SH-SY5Y (cell line): ENCODE measurements at regions not wholly inside any gene's neighbourhood (a gene's known extent, or its start where the extent isn't known, plus 50 kb on each side); places are given as distances from the start of the nearest gene placed in this dataset.

Experiments
- GATA2 ChIP-seq: IDR thresholded peaks from 2 replicates; pipeline ENCODE4 v1.6.1; 2011; ENCODE audit warnings: mild to moderate bottlenecking, low read depth, low read length
- GATA3 ChIP-seq: IDR thresholded peaks from 2 replicates; pipeline ENCODE4 v1.6.1; 2011; ENCODE audit warnings: low read depth, mild to moderate bottlenecking, low read length, moderate library complexity

GRCh38 chr2:204370172-204370718 lies 175.0 kb upstream of the PARD3B start:
- TF ChIP-seq GATA3 (no peak), GATA2 (no peak)

GRCh38 chr2:204373942-204374341 lies 171.3 kb upstream of the PARD3B start:
- no peak for TF ChIP-seq GATA2
- no peak for TF ChIP-seq GATA3

- TF ChIP-seq GATA2 (no peak), GATA3 (no peak)
Observed at GRCh38 chr2:204380141-204380881, 165.0 kb upstream of the PARD3B start.

- TF ChIP-seq GATA3 (no peak), GATA2 (no peak)
Observed at GRCh38 chr2:204386668-204387067, 158.6 kb upstream of the PARD3B start.

- no peak for TF ChIP-seq GATA3
- TF ChIP-seq GATA2 = no peak
Observed at GRCh38 chr2:204389120-204389519, 156.2 kb upstream of the PARD3B start.

- TF ChIP-seq GATA3 (no peak), GATA2 (no peak)
Observed at GRCh38 chr2:204389856-204390255, 155.4 kb upstream of the PARD3B start.

DNA sequence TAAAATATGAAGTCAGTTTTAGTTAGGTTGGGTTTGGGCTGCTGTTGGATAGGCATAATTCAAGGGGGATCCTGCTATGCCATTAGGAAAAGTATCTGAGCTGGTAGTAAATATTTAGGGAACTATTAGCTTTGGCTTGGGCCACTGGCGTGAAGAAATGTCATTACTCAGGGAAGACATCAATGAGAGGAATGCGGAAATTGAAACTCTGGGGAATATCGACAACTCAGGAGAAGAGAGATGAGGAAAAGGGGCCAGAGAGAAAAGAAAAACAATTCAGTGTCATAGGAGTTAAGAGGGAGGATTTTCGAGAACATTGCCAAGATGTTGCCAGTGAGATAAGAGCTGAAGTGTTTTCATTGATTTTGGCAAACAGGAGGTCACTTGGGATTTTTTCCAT lies 149.7 kb upstream of the PARD3B start:
- TF ChIP-seq GATA3 (no peak), GATA2 (no peak)

DNA sequence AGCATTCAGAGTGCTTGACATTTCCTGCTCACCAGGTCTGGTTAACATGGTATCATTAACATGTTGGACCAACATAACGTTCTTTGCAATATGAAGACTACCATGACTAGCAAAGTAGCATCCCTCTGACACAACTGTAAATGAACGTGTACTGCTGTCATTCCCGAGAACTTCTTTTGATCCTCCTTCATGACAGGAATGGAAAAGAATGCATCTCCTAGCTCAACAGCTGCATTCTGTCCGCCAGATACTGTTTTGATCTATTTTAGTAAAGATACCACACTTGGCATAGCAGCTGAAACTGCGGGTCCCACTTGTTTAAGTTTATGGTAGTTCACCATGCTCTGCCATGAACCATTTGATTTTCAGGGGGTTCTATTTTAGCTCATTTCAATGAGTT lies 144.2 kb upstream of the PARD3B start:
- TF ChIP-seq GATA2 (no peak), GATA3 (no peak)

GRCh38 chr2:204407204-204408014 lies 137.9 kb upstream of the PARD3B start:
- TF ChIP-seq GATA3 = peak; percentile 97
- TF ChIP-seq GATA2 = peak; percentile 95

DNA sequence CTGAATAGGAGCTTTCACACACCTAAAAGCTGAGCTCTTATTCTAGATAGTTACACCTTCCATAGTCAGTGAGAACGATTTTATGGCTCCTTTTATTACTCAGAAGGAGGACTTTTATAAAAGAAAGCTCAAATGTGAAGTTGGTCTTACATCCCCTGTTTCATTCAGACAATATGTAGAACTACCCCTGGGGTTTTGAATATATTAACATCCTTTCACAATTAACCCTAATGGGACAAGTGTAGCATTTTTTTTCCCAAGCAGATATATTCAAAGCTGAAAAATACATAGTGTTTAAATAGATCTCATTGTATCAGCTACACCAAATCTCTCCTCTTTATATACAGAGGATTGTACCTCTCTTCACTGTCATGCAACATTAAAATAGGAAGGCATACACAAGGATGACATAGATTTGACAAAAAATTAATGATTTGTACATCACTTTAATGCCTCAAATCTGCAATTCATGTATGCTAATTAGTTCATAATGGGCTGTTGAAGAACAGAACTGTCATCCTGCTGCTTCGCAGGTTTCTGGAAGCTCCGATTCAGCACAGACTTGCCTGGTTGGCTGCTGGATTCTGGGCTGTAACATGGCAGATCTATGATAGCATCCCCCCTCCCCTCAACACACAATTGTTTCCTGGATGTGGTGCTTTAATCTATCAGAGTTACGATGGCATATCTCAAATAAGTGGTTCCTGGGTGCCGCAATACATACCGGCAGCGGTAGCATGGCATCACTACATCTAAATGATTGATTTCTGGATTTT lies 129.7 kb upstream of the PARD3B start:
- TF ChIP-seq GATA3 (no peak), GATA2 (peak; percentile 24; the same call in 1 of the 2 replicates)

GRCh38 chr2:204416236-204416635 lies 129.0 kb upstream of the PARD3B start:
- TF ChIP-seq GATA3 = no peak

DNA sequence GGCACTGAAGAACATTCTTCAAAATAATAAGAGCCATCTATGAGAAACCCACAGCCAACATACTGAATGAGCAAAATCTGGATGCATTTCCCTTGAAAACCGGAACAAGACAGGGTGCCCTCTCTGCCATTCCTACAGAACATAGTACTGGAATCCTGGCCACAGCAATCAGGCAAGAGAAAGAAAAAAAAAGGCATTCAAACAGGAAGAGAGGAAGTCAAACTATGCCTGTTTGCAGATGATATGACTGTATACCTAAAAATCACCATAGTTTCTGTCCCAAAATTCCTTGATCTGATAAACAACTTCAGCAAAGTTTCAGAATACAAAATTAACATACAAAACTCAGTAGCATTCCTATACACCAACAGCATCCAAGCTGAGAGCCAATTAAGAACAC lies 119.5 kb upstream of the PARD3B start:
- TF ChIP-seq GATA2 (no peak), GATA3 (no peak)

GRCh38 chr2:204428675-204429074 lies 116.6 kb upstream of the PARD3B start:
- no peak for TF ChIP-seq GATA3
- TF ChIP-seq GATA2 = no peak

DNA sequence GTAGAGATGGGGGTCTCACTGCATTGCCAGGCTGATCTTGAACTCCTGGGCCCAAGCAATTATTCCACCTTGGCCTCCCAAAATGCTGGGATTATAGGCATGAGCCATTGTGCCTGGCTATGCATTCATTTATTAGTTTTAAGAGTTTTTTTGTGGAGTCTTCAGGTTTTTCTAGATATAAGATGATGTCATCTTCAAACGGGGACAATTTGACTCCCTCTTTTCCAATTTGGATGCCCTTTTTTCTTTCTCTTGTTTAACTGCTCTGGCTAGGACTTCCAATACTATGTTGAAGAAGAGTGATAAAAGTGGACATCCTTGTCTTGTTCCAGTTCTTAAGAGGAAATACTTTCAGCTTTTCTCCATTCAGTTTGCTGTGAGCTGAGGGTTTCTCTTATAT lies 113.7 kb upstream of the PARD3B start:
- TF ChIP-seq GATA3 (no peak), GATA2 (no peak)

GRCh38 chr2:204432196-204432595 lies 113.1 kb upstream of the PARD3B start:
- TF ChIP-seq GATA3 (no peak), GATA2 (no peak)
